ENCODE measurements at regions not wholly inside any gene's neighbourhood (a gene's known extent, or its start where the extent isn't known, plus 50 kb on each side); places are given as distances from the start of the nearest gene placed in this dataset.

DNA sequence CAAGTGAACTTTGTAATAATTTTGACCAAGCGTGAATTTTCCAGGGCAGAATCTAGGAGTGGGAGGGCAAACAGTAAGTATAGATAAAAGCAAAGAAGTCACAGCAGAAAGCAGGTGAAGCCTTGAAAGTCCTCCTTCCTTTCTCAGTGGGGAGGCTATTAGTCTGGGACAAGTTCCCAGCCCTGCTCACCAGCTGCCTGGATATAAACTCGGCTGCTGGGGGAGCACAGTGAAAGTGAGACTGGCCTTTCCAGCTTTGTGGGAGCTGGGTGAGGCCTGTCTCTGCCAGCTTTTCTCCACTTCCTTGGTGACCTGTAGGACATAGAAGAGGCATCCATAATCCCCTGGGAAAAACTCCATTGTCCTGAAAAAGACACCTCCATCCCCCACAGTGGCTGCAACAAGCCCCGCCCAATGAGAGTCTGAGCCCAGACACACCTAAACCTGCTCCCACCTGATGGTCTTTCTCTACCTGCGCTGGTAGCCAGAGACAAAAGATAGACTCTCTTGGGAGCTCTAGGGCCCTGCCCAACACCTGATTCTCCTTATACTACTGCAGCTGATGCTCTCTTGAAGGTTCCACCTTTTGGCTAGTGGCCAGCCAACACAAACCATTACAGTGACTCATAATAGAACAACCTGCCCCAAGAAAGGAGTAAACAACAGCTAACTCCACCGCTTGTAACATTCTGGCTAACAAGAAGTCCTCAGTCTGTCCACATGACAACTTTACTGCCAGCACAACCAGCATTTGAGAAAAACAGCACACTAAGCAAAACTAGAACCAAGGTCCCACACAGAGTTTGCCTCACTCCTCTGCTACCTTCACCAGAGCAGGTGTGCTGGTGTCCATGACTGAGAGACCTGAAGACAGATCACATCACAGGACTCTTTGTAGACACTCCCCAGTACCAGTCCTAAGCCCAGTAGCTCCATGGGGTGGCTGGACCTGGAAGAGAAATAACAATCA, 252.2 kb upstream of the SLITRK6 start:
- no peaks in the 10 kb centered on the region for H3K27me3 ChIP-seq (ENCODE audit: insufficient read depth, low read depth, severe bottlenecking)

DNA sequence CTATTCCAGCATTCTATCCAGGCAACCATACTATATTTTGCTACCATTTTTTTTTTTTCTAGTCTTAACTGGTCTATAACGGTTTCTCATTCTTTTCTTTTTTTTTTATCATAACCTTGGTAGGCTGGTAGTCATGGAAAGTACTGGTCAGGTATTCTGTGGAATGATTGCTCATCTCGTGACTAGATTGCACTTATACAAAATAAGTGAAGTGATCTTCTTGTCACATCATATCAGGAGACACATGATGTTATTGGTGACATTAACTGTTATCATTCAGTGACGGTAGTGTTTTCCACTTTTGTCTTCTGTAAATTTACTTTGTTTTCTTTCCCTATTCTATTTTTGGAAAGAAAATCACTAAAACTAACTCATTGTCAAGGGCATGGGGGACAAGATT, 239.3 kb upstream of the SLITRK6 start:
- DNase-seq, result no peak
- TF ChIP-seq, protein P1, sequence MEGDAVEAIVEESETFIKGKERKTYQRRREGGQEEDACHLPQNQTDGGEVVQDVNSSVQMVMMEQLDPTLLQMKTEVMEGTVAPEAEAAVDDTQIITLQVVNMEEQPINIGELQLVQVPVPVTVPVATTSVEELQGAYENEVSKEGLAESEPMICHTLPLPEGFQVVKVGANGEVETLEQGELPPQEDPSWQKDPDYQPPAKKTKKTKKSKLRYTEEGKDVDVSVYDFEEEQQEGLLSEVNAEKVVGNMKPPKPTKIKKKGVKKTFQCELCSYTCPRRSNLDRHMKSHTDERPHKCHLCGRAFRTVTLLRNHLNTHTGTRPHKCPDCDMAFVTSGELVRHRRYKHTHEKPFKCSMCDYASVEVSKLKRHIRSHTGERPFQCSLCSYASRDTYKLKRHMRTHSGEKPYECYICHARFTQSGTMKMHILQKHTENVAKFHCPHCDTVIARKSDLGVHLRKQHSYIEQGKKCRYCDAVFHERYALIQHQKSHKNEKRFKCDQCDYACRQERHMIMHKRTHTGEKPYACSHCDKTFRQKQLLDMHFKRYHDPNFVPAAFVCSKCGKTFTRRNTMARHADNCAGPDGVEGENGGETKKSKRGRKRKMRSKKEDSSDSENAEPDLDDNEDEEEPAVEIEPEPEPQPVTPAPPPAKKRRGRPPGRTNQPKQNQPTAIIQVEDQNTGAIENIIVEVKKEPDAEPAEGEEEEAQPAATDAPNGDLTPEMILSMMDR (IDR thresholded peaks at IDR 0.05; ENCODE audit: low read depth, low read length), result no peak
- no peaks in the 10 kb centered on the region for H3K36me3 ChIP-seq
- H3K9me3 ChIP-seq (ENCODE audit: severe bottlenecking), result no peaks in the 10 kb centered on the region
- H3K27me3 ChIP-seq (ENCODE audit: insufficient read depth, low read depth, severe bottlenecking), result no peaks in the 10 kb centered on the region
- no peak overlapping the region for H3K4me3 ChIP-seq (ENCODE audit: low read depth, low read length)
- no peak overlapping the region for H3K27ac ChIP-seq

More for the DNA sequence above, 252.2 kb upstream of the SLITRK6 start:
- Histone ChIP-seq H3K4me3 (ENCODE audit: low read depth, low read length) (no peak overlapping the region), H3K36me3 (no peaks in the 10 kb centered on the region), H3K27ac (no peak overlapping the region), H3K9me3 (ENCODE audit: severe bottlenecking) (no peaks in the 10 kb centered on the region)
- TF ChIP-seq, protein P1 (IDR thresholded peaks at IDR 0.05; ENCODE audit: low read depth, low read length), result no peak
- DNase-seq, result no peak

DNA sequence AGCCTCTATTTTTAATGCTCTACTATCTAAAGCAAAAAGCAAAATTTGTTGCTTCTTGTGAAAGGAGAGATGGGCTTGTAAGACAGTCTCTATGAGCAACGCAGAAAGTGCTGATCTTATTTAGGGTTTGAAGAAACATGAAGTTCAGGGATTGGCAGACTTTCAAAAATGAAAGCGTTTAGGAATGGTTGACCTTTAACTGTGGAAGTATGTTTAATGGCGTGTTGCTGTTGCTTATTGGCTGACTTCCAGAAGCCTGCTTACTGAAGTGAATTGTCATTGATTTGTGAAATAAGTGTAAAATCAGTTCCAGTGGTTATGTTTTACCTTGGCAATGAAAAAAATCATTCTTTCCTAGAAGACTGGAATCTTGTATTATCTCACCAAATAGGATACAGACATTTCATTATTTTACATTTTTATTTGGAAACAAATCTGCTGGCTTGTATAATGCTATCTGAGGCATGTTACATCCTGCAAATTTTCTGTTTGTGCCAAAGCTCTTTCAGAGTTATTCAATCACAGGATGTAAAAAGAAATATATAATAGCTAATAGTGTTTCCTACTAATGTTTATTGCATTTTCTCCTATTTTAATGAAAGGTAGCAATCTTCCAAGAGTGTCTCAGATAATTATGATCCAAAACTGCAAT, 221.3 kb upstream of the SLITRK6 start:
- Histone ChIP-seq H3K9me3 (ENCODE audit: severe bottlenecking) (no peaks in the 10 kb centered on the region), H3K4me3 (ENCODE audit: low read depth, low read length) (no peak overlapping the region), H3K27me3 (ENCODE audit: insufficient read depth, low read depth, severe bottlenecking) (no peaks in the 10 kb centered on the region), H3K27ac (no peak overlapping the region), H3K36me3 (no peaks in the 10 kb centered on the region)
- TF ChIP-seq, protein P1 (IDR thresholded peaks at IDR 0.05; ENCODE audit: low read depth, low read length), result no peak
- DNase-seq, result no peak

DNA sequence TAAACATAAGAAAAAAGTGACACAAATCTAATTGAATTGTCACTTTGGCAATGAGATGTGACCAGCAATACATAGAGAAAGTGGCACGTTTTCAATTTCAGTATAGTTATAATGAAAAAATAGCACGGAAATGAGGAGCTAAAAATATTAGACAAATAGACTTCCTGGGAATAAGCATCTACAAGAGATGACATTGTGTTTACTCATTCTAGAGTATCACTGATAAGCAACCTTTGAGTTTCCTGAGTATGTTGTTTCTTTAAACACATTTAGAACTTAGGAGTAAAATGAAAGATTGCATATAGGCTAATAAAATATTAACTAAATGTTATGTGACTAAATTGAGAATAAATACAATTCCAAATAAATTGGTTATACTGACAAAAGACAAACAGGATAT, 207.1 kb upstream of the SLITRK6 start:
- Histone ChIP-seq H3K4me3 (ENCODE audit: low read depth, low read length) (no peak overlapping the region), H3K9me3 (ENCODE audit: severe bottlenecking) (no peaks in the 10 kb centered on the region), H3K27ac (no peak overlapping the region), H3K36me3 (no peaks in the 10 kb centered on the region), H3K27me3 (ENCODE audit: insufficient read depth, low read depth, severe bottlenecking) (no peaks in the 10 kb centered on the region)
- DNase-seq, result no peak
- TF ChIP-seq, protein P1 (IDR thresholded peaks at IDR 0.05; ENCODE audit: low read depth, low read length), result no peak

DNA sequence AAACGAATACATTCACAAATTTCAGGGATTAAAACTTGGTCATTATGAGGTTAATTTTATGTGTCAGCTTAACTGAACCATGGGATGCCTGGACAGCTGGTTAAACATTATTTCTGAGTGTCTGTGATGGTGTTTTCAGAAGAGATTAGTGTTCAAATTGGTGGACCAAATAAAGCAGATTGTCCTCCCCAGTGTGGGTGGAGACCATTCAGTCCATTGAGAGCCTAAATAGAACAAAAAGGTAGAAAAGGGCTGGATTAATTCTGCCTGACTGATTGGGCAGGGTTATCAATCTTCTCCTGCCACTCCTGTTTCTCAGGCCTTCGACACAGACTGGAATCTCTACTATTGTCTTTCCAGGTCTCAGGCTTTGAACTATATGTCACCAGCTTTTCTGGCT, 203.8 kb upstream of the SLITRK6 start:
- Histone ChIP-seq H3K9me3 (ENCODE audit: severe bottlenecking) (no peaks in the 10 kb centered on the region), H3K27me3 (ENCODE audit: insufficient read depth, low read depth, severe bottlenecking) (no peaks in the 10 kb centered on the region), H3K4me3 (ENCODE audit: low read depth, low read length) (no peak overlapping the region), H3K36me3 (no peaks in the 10 kb centered on the region), H3K27ac (no peak overlapping the region)
- DNase-seq, result peak; percentile 26
- TF ChIP-seq, protein P1 (IDR thresholded peaks at IDR 0.05; ENCODE audit: low read depth, low read length), result no peak

Data from WERI-Rb-1 (cell line).